Neural progenitor cell (in vitro differentiated cells): ENCODE measurements at regions not wholly inside any gene's neighbourhood (a gene's known extent, or its start where the extent isn't known, plus 50 kb on each side); places are given as distances from the start of the nearest gene placed in this dataset.
A peak's percentile ranks its signal among the peaks of the same experiment; 100 is the strongest.

ENCODE experiments used
- DNase-seq: peaks from one replicate; pipeline ENCODE4 v3.0.0-alpha.2; 2016; ENCODE audit warnings: low spot score
- H2AFZ ChIP-seq: fragments of 200-600 bp; sonication (generic); replicated peaks from 2 replicates; pipeline ENCODE4 v1.6.1; 2016; ENCODE audit warnings: antibody characterized with exemption
- H3F3A ChIP-seq: fragments of 200-600 bp; sonication (generic); 2 replicates; pipeline ENCODE4 v1.6.1; 2016; ENCODE audit warnings: antibody characterized with exemption, low read depth
- H3K27ac ChIP-seq: fragments of 200-600 bp; sonication (generic); 2 replicates; pipeline ENCODE4 v1.5.1; 2016; ENCODE audit warnings: mild to moderate bottlenecking
- H3K27me3 ChIP-seq: fragments of 200-600 bp; sonication (generic); 2 replicates; pipeline ENCODE4 v1.6.1; 2016; ENCODE audit warnings: mild to moderate bottlenecking, moderate library complexity
- H3K36me3 ChIP-seq: fragments of 200-600 bp; sonication (generic); 2 replicates; pipeline ENCODE4 v1.5.1; 2016
- H3K4me1 ChIP-seq: fragments of 200-600 bp; sonication (generic); 2 replicates; pipeline ENCODE4 v1.6.1; 2016; ENCODE audit warnings: mixed run types
- H3K4me2 ChIP-seq: fragments of 200-600 bp; sonication (generic); 2 replicates; pipeline ENCODE4 v1.6.1; 2016
- H3K4me3 ChIP-seq: fragments of 200-600 bp; sonication (generic); 2 replicates; pipeline ENCODE4 v1.5.1; 2016
- H3K79me2 ChIP-seq: fragments of 200-600 bp; sonication (generic); 2 replicates; pipeline ENCODE4 v1.6.1; 2016; ENCODE audit warnings: low read depth
- H3K9ac ChIP-seq: fragments of 200-600 bp; sonication (generic); 2 replicates; pipeline ENCODE4 v1.6.1; 2016
- H3K9me3 ChIP-seq: fragments of 200-600 bp; sonication (generic); 2 replicates; pipeline ENCODE4 v1.5.1; 2016; ENCODE audit warnings: low read depth
- H4K20me1 ChIP-seq: fragments of 200-600 bp; sonication (generic); 2 replicates; pipeline ENCODE4 v1.6.1; 2016; ENCODE audit warnings: low read depth
- H3K27ac Mint-ChIP-seq: 3 replicates; pipeline ENCODE4 v1.8.0; 2021; ENCODE audit warnings: mixed read lengths
- H3K27me3 Mint-ChIP-seq: 2 replicates; pipeline ENCODE4 v1.8.0; 2022; ENCODE audit warnings: low read depth, mild to moderate bottlenecking, inconsistent platforms, moderate library complexity, mixed read lengths; ENCODE audit not compliant: insufficient read depth
- H3K36me3 Mint-ChIP-seq: 3 replicates; pipeline ENCODE4 v1.8.0; 2021; ENCODE audit warnings: mixed read lengths
- H3K4me1 Mint-ChIP-seq: 3 replicates; pipeline ENCODE4 v1.8.0; 2021; ENCODE audit warnings: mixed read lengths
- H3K4me3 Mint-ChIP-seq: 3 replicates; pipeline ENCODE4 v1.8.0; 2021; ENCODE audit warnings: mild to moderate bottlenecking, moderate library complexity, mixed read lengths
- H3K9me3 Mint-ChIP-seq: 3 replicates; pipeline ENCODE4 v1.8.0; 2020; ENCODE audit warnings: mixed read lengths
- EZH2 ChIP-seq: fragments of 200-600 bp; sonication (generic); IDR thresholded peaks from 2 replicates; pipeline ENCODE4 v1.6.1; 2017; ENCODE audit warnings: antibody characterized with exemption, mild to moderate bottlenecking, moderate library complexity
- EZH2phosphoT487 ChIP-seq: fragments of 200-600 bp; sonication (generic); IDR thresholded peaks from 2 replicates; pipeline ENCODE4 v1.6.1; 2017; ENCODE audit warnings: antibody characterized with exemption
- TF ChIP-seq, protein P1 (sequence below): fragments of 200-600 bp; sonication (generic); IDR thresholded peaks from 2 replicates; pipeline ENCODE4 v1.5.1; 2017; ENCODE audit warnings: antibody characterized with exemption, mild to moderate bottlenecking

DNA sequence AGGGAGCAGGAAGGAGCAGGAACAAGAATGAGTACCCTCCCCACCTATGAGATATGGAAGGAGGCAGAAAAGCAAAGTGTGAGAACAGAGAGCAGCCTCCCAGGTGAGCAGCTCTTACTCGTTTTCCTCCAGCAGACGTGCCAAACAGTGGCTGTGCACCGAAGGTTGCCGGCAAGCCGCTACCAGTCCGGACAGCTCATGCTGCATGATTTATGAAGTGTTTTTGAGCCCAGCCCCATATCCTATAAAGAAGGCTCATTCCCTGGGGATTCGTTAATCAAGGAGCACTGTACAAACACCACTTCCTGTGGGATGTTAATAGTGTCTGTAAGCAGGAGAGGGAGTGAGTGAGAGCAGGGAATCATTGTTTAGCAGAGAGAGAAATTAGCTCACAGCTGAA lies 118.3 kb upstream of the FOXB1 start:
- Mint-ChIP-seq H3K36me3 (no peaks in the 10 kb centered on the region), H3K4me1 (peaks cover 16% of the 10 kb centered on the region), H3K27ac (no peak overlapping the region), H3K4me3 (no peak overlapping the region), H3K9me3 (no peaks in the 10 kb centered on the region), H3K27me3 (peaks cover 6% of the 10 kb centered on the region)
- H4K20me1 ChIP-seq: no peaks in the 10 kb centered on the region
- DNase-seq: no peak
- H3K27ac ChIP-seq: peak overlapping the region; percentile 14
- H3K79me2 ChIP-seq: no peaks in the 10 kb centered on the region
- H3K4me3 ChIP-seq: no peak overlapping the region
- H3K4me2 ChIP-seq: peak overlapping the region; percentile 28
- peak overlapping the region; percentile 76 for H2AFZ ChIP-seq
- TF ChIP-seq EZH2: no peak
- no peak for TF ChIP-seq EZH2phosphoT487
- TF ChIP-seq, protein P1, sequence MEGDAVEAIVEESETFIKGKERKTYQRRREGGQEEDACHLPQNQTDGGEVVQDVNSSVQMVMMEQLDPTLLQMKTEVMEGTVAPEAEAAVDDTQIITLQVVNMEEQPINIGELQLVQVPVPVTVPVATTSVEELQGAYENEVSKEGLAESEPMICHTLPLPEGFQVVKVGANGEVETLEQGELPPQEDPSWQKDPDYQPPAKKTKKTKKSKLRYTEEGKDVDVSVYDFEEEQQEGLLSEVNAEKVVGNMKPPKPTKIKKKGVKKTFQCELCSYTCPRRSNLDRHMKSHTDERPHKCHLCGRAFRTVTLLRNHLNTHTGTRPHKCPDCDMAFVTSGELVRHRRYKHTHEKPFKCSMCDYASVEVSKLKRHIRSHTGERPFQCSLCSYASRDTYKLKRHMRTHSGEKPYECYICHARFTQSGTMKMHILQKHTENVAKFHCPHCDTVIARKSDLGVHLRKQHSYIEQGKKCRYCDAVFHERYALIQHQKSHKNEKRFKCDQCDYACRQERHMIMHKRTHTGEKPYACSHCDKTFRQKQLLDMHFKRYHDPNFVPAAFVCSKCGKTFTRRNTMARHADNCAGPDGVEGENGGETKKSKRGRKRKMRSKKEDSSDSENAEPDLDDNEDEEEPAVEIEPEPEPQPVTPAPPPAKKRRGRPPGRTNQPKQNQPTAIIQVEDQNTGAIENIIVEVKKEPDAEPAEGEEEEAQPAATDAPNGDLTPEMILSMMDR: no peak
- H3K9me3 ChIP-seq: no peaks in the 10 kb centered on the region
- H3K36me3 ChIP-seq: no peaks in the 10 kb centered on the region
- no peak overlapping the region for H3K9ac ChIP-seq
- H3K27me3 ChIP-seq: no peaks in the 10 kb centered on the region
- peaks cover 21% of the 10 kb centered on the region for H3K4me1 ChIP-seq
- peaks cover 7% of the 10 kb centered on the region for H3F3A ChIP-seq

DNA sequence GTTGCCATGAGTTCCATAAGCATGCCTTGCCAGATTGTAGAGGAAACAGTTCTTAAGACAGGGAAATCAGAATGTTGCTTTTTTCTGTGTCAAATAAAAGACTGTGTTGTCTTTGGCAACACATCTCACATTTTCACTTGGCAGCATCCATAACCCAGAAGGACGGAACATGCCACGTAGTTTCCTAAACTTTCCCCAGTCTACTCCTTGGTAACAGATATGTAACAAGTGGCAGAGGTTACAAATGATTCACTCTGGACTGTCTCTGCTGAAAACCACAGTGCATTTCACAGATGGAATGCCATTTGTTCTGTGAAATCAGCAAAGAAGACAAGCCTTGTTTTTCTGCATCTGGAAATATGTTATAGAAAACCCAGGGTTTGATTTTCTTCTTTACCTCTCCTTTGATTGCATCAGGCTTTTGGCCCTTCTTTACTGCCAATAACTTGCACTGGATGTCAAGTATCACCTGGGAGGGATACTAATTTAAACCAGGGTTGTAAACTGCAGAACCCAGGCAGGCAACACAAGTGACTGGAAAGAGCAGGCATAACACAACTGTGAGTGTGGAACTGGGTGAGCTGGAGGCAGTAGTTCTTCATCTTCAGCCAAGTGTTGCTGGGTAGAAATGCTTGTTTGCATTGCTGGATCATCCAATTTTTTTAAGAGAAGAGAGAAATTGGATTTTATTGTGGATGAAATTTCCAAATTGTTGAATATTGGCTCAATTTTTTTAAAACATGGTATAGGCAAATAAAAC lies 124.4 kb upstream of the FOXB1 start:
- H3K9me3 ChIP-seq: no peaks in the 10 kb centered on the region
- H3K4me2 ChIP-seq: no peak overlapping the region
- no peak for DNase-seq
- no peaks in the 10 kb centered on the region for H3K27me3 ChIP-seq
- TF ChIP-seq EZH2phosphoT487 (no peak), EZH2 (no peak)
- TF ChIP-seq, protein P1: no peak
- no peak overlapping the region for H3K9ac ChIP-seq
- no peaks in the 10 kb centered on the region for H3K79me2 ChIP-seq
- H3K27ac ChIP-seq: no peak overlapping the region
- no peaks in the 10 kb centered on the region for H3K36me3 Mint-ChIP-seq
- no peaks in the 10 kb centered on the region for H3K4me1 Mint-ChIP-seq
- no peak overlapping the region for H3K4me3 ChIP-seq
- no peak overlapping the region for H2AFZ ChIP-seq
- peaks cover 9% of the 10 kb centered on the region for H3K4me1 ChIP-seq
- no peaks in the 10 kb centered on the region for H4K20me1 ChIP-seq
- no peaks in the 10 kb centered on the region for H3K9me3 Mint-ChIP-seq
- no peaks in the 10 kb centered on the region for H3F3A ChIP-seq
- peaks cover 5% of the 10 kb centered on the region for H3K27me3 Mint-ChIP-seq
- H3K27ac Mint-ChIP-seq: no peak overlapping the region
- no peaks in the 10 kb centered on the region for H3K36me3 ChIP-seq
- H3K4me3 Mint-ChIP-seq: no peak overlapping the region

DNA sequence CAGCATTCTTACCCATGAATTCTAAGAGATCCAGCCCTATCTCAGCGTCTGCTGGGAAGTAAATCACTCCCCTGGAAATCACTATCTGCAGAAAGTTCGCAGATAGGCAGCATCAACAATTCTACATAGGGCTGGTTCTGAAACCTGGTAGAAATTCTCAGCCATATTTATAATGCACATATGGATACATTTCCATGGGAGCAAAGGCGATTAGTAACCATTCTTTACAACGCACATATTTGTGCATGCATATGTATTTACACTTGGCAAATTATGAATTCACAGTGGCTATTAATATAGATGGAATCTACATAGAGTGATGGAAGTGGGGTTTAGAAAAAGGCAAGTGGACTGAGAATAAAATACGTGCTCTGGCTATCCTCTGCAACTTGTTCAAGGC lies 128.0 kb upstream of the FOXB1 start:
- Histone ChIP-seq H3F3A (no peaks in the 10 kb centered on the region), H2AFZ (no peak overlapping the region), H3K79me2 (no peaks in the 10 kb centered on the region), H3K4me1 (peaks cover 12% of the 10 kb centered on the region), H4K20me1 (no peaks in the 10 kb centered on the region), H3K9me3 (no peaks in the 10 kb centered on the region), H3K27me3 (no peaks in the 10 kb centered on the region), H3K36me3 (no peaks in the 10 kb centered on the region), H3K4me2 (no peak overlapping the region), H3K4me3 (no peak overlapping the region), H3K27ac (no peak overlapping the region), H3K9ac (no peak overlapping the region)
- H3K36me3 Mint-ChIP-seq: no peaks in the 10 kb centered on the region
- no peak for DNase-seq
- peaks cover 4% of the 10 kb centered on the region for H3K27me3 Mint-ChIP-seq
- H3K4me1 Mint-ChIP-seq: no peaks in the 10 kb centered on the region
- H3K9me3 Mint-ChIP-seq: no peaks in the 10 kb centered on the region
- H3K4me3 Mint-ChIP-seq: no peak overlapping the region
- H3K27ac Mint-ChIP-seq: no peak overlapping the region
- TF ChIP-seq, protein P1: no peak
- TF ChIP-seq EZH2phosphoT487 (no peak), EZH2 (no peak)
